ENCODE measurements at regions not wholly inside any gene's neighbourhood (a gene's known extent, or its start where the extent isn't known, plus 50 kb on each side); places are given as distances from the start of the nearest gene placed in this dataset.

DNA sequence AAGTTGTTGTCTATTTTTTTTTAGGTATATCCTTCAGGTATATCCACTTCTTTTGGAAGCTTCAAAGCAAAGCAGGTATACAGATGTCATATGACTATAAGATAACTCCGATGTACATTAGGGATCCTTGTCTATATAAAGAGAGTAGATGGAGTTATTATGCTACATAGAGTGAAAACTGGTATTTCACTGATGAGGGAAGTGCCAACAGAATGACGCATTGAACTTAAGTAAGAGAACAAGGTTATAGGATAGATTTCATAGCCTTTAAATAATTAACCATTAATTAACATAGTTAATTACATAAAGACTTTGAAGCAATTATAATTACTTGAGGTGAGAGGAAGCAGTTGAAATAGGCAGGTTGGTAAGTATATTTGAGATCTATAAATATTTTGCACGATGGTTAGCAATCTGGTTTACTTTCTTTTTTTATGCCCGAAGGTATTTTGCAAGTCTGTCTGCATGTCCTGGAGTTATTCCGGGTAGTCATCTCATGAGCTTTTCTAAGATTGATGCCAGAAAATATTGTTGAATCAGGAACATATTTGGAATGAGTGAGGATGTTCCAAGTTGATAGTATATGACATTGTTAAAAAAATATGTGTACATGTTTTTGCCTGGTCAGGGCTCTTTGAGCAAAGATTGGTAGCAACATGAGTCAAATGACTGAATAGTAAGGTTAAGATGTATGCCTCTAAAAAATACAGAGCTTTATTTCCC lies 299.5 kb upstream of the KCNMB2 start:
- Mint-ChIP-seq H3K36me3 (ENCODE audit: low read depth) (no peaks in the 10 kb centered on the region), H3K27ac (ENCODE audit: unreplicated experiment) (no peak overlapping the region), H3K27me3 (ENCODE audit: low read depth) (no peaks in the 10 kb centered on the region), H3K4me3 (ENCODE audit: unreplicated experiment) (no peak overlapping the region), H3K9me3 (ENCODE audit: low read depth) (peaks cover 16% of the 10 kb centered on the region), H3K4me1 (ENCODE audit: low read depth) (peaks cover 17% of the 10 kb centered on the region)
- no peak for TF ChIP-seq CTCF (IDR thresholded peaks at IDR 0.05)
- no peak for DNase-seq (ENCODE audit: low spot score)

- Mint-ChIP-seq H3K27ac (ENCODE audit: unreplicated experiment) (no peak overlapping the region), H3K9me3 (ENCODE audit: low read depth) (peaks cover 16% of the 10 kb centered on the region), H3K27me3 (ENCODE audit: low read depth) (no peaks in the 10 kb centered on the region), H3K4me1 (ENCODE audit: low read depth) (peaks cover 16% of the 10 kb centered on the region), H3K4me3 (ENCODE audit: unreplicated experiment) (no peak overlapping the region), H3K36me3 (ENCODE audit: low read depth) (no peaks in the 10 kb centered on the region)
- TF ChIP-seq CTCF (IDR thresholded peaks at IDR 0.05), result no peak
- no peak for DNase-seq (ENCODE audit: low spot score)
Observed at GRCh38 chr3:178238179-178238578, 298.1 kb upstream of the KCNMB2 start.

- Mint-ChIP-seq H3K27me3 (ENCODE audit: low read depth) (no peaks in the 10 kb centered on the region), H3K4me3 (ENCODE audit: unreplicated experiment) (no peak overlapping the region), H3K36me3 (ENCODE audit: low read depth) (no peaks in the 10 kb centered on the region), H3K4me1 (ENCODE audit: low read depth) (no peaks in the 10 kb centered on the region), H3K27ac (ENCODE audit: unreplicated experiment) (no peak overlapping the region), H3K9me3 (ENCODE audit: low read depth) (peaks cover 29% of the 10 kb centered on the region)
- no peak for DNase-seq (ENCODE audit: low spot score)
- no peak for TF ChIP-seq CTCF (IDR thresholded peaks at IDR 0.05)
Observed at GRCh38 chr3:178244733-178245709, 291.2 kb upstream of the KCNMB2 start.

DNA sequence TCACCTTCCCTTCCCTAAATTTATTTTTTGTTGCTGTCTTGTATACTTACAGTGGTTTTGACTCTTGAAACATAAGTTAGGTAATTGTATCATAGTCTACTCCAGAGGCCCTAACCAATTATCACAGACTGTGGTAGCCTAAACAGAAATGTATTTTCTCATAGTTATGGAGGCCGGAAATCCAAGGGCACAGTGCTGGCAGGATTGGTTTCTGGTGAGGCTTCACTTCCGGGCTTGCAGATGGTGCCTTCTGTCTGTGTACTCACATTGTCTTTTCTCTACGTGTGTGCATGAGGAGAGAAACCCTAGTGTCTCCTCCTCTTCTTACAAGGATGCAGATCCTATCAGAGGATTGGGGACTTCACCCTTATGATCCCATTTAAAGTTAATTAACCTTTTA lies 290.2 kb upstream of the KCNMB2 start:
- no peak overlapping the region for H3K4me3 Mint-ChIP-seq (ENCODE audit: unreplicated experiment)
- H3K27me3 Mint-ChIP-seq (ENCODE audit: low read depth), result no peaks in the 10 kb centered on the region
- peaks cover 23% of the 10 kb centered on the region for H3K9me3 Mint-ChIP-seq (ENCODE audit: low read depth)
- H3K36me3 Mint-ChIP-seq (ENCODE audit: low read depth), result peaks cover 3% of the 10 kb centered on the region
- TF ChIP-seq CTCF (IDR thresholded peaks at IDR 0.05), result no peak
- no peak for DNase-seq (ENCODE audit: low spot score)
- H3K4me1 Mint-ChIP-seq (ENCODE audit: low read depth), result no peaks in the 10 kb centered on the region
- no peak overlapping the region for H3K27ac Mint-ChIP-seq (ENCODE audit: unreplicated experiment)

GRCh38 chr3:178255315-178255714 lies 280.9 kb upstream of the KCNMB2 start:
- no peak overlapping the region for H3K4me3 Mint-ChIP-seq (ENCODE audit: unreplicated experiment)
- H3K27me3 Mint-ChIP-seq (ENCODE audit: low read depth), result no peaks in the 10 kb centered on the region
- H3K27ac Mint-ChIP-seq (ENCODE audit: unreplicated experiment), result no peak overlapping the region
- no peak for DNase-seq (ENCODE audit: low spot score)
- peaks cover 2% of the 10 kb centered on the region for H3K36me3 Mint-ChIP-seq (ENCODE audit: low read depth)
- peaks cover 9% of the 10 kb centered on the region for H3K9me3 Mint-ChIP-seq (ENCODE audit: low read depth)
- TF ChIP-seq CTCF (IDR thresholded peaks at IDR 0.05), result no peak
- H3K4me1 Mint-ChIP-seq (ENCODE audit: low read depth), result peaks cover 4% of the 10 kb centered on the region

Measured in chondrocyte (in vitro differentiated cells).